VCaP (cell line): ENCODE measurements at regions not wholly inside any gene's neighbourhood (a gene's known extent, or its start where the extent isn't known, plus 50 kb on each side); places are given as distances from the start of the nearest gene placed in this dataset.
"Not testable (repeated sequence)": the region's sequence is repeated elsewhere in the genome, so short reads cannot be mapped to it uniquely, and the experiment has no call there.

ENCODE experiments used
- H3K27ac ChIP-seq: fragments of 450-650 bp; 2 replicates; pipeline ENCODE4 v1.5.1; 2017
- CTCF ChIP-seq: fragments of 450-650 bp; conservative IDR thresholded peaks from 2 replicates; pipeline ENCODE4 v1.5.1; 2017; ENCODE audit warnings: mild to moderate bottlenecking, moderate library complexity

- H3K27ac ChIP-seq = peak overlapping the region; percentile 69; the same call in 1 of the 2 replicates
- TF ChIP-seq CTCF = no peak
Measured at GRCh38 chr7:82595176-82595575, 151.6 kb upstream of the CACNA2D1 start.

- TF ChIP-seq CTCF = no peak
- peak overlapping the region; percentile 69 for H3K27ac ChIP-seq
Measured at GRCh38 chr7:82594665-82595064, 151.1 kb upstream of the CACNA2D1 start.

- peak overlapping the region; percentile 69 for H3K27ac ChIP-seq
- no peak for TF ChIP-seq CTCF
Measured at GRCh38 chr7:82593780-82594179, 150.2 kb upstream of the CACNA2D1 start.

- no peak for TF ChIP-seq CTCF
- H3K27ac ChIP-seq = no peak overlapping the region
Measured at GRCh38 chr7:82592416-82592815, 148.8 kb upstream of the CACNA2D1 start.

- TF ChIP-seq CTCF = no peak
- H3K27ac ChIP-seq = no peak overlapping the region
Measured at GRCh38 chr7:82579047-82579446, 135.5 kb upstream of the CACNA2D1 start.

- no peak for TF ChIP-seq CTCF
- H3K27ac ChIP-seq = no peak overlapping the region
Measured at GRCh38 chr7:82578430-82578829, 134.9 kb upstream of the CACNA2D1 start.

- H3K27ac ChIP-seq = no peak overlapping the region
- TF ChIP-seq CTCF = peak; percentile 99
Measured at GRCh38 chr7:82572195-82572880, 128.8 kb upstream of the CACNA2D1 start.

GRCh38 chr7:82571047-82571446 is 127.5 kb upstream of the CACNA2D1 start:
- not testable (repeated sequence) for H3K27ac ChIP-seq
